HepG2 (cell line): ENCODE measurements at regions not wholly inside any gene's neighbourhood (a gene's known extent, or its start where the extent isn't known, plus 50 kb on each side); places are given as distances from the start of the nearest gene placed in this dataset.

Source experiments
- ATAC-seq: fragments of 200-7000 bp; cut with Tn5 transposase; 3 replicates; pipeline ENCODE4 v1.9.1; 2020; ENCODE audit warnings: mild to moderate bottlenecking, moderate library complexity
- BruUV-seq: library from RNA; stranded (reverse); fragments of 400-500 nt; replicated peaks from 2 replicates; lab custom pipeline; 2021; lab: Mats Ljungman, UMichigan
- CTCF ChIA-PET: fragments of 300-600 bp; formaldehyde crosslinking; extraction: SDS; loops from one replicate; lab custom pipeline; 2021; ENCODE audit warnings: low total read pairs, inconsistent platforms, low intra/inter-chr PET ratio; lab: Yijun Ruan, JAX
- POLR2A ChIA-PET: fragments of 350-600 bp; sonication (Branson Sonifier 250); formaldehyde crosslinking; loops from one replicate; lab custom pipeline; 2020; ENCODE audit warnings: antibody characterized with exemption, inconsistent platforms; lab: Yijun Ruan, JAX
- DNase-seq: peaks from one replicate; pipeline ENCODE4 v3.0.0-alpha.2; 2015; ENCODE audit warnings: low spot score
- FAIRE-seq: peaks from 3 replicates; lab custom pipeline; 2011; peaks lifted over from hg19 to GRCh38; lab: Jason Lieb, UNC
- H2AFZ ChIP-seq: one replicate; pipeline ENCODE4 v1.6.1; 2011; ENCODE audit warnings: low read length, inconsistent platforms
- H3K27ac ChIP-seq: fragments of 300-600 bp; 3 replicates; pipeline ENCODE4 v1.8.0; 2011; ENCODE audit warnings: mixed run types, mild to moderate bottlenecking, mixed read lengths, low read length, inconsistent platforms; ENCODE audit not compliant: insufficient read depth; ENCODE audit errors: extremely low read length
- H3K27me3 ChIP-seq, 2 experiments: fragments of 200-600 bp in 1 of 2; 2 replicates in 1 of 2; 3 replicates in 1 of 2; pipeline versions ENCODE4 v1.6.0 to v1.8.0; 2011; ENCODE audit warnings: low read length in 2 of 2, mild to moderate bottlenecking in 2 of 2, moderate library complexity in 2 of 2, inconsistent platforms in 1 of 2; ENCODE audit not compliant: insufficient read depth in 2 of 2, control insufficient read depth in 1 of 2
- H3K36me3 ChIP-seq, 2 experiments: fragments of 200-600 bp in 1 of 2; replicated peaks in 1 of 2; 2 replicates in 1 of 2; 3 replicates in 1 of 2; pipeline versions ENCODE4 v1.5.1 to v1.8.0; 2011; ENCODE audit warnings: low read length in 2 of 2, inconsistent platforms in 1 of 2; ENCODE audit not compliant: insufficient read depth in 2 of 2, control insufficient read depth in 1 of 2
- H3K4me1 ChIP-seq: 2 replicates; pipeline ENCODE4 v1.5.1; 2012; ENCODE audit warnings: low read length, inconsistent platforms; ENCODE audit not compliant: insufficient read depth
- H3K4me2 ChIP-seq: 2 replicates; pipeline ENCODE4 v1.6.0; 2011; ENCODE audit warnings: low read depth, low read length, inconsistent platforms
- H3K4me3 ChIP-seq, 3 experiments: fragments of 200-600 bp in 1 of 3; sonication (generic), shearing (Covaris generic) in 1 of 3; replicated peaks in 1 of 3; 2 replicates each; pipeline ENCODE4 v1.5.1; 2011 to 2016; ENCODE audit warnings: low read length in 3 of 3, inconsistent platforms in 2 of 3, low read depth in 2 of 3, mild to moderate bottlenecking in 2 of 3, control low read depth in 1 of 3, mixed read lengths in 1 of 3; ENCODE audit not compliant: insufficient read depth in 1 of 3
- H3K79me2 ChIP-seq: one replicate; pipeline ENCODE4 v1.6.1; 2011; ENCODE audit warnings: low read length, inconsistent platforms; ENCODE audit not compliant: insufficient read depth
- H3K9ac ChIP-seq: 2 replicates; pipeline ENCODE4 v1.6.0; 2011; ENCODE audit warnings: mild to moderate bottlenecking, low read depth, low read length, inconsistent platforms; ENCODE audit not compliant: insufficient read depth
- H3K9me3 ChIP-seq: 2 replicates; pipeline ENCODE4 v1.5.1; 2012; ENCODE audit warnings: mild to moderate bottlenecking, low read length
- H4K20me1 ChIP-seq: 2 replicates; pipeline ENCODE4 v1.6.0; 2011; ENCODE audit warnings: inconsistent platforms, mild to moderate bottlenecking, low read length, moderate library complexity; ENCODE audit not compliant: insufficient read depth
- CC2D1A ChIP-seq: sonication (generic); formaldehyde crosslinking; IDR thresholded peaks from 2 replicates; pipeline ENCODE4 v1.8.1; 2023; ENCODE audit warnings: mild to moderate bottlenecking, missing genetic modification reagents
- HDAC1 ChIP-seq: sonication (generic); formaldehyde crosslinking; IDR thresholded peaks from 2 replicates; pipeline ENCODE4 v1.5.1; 2020; ENCODE audit warnings: mild to moderate bottlenecking, missing genetic modification reagents
- IRF1 ChIP-seq: sonication (generic); formaldehyde crosslinking; IDR thresholded peaks from 2 replicates; pipeline ENCODE4 v1.4.0; 2020; ENCODE audit warnings: low read depth, mild to moderate bottlenecking, missing genetic modification reagents
- KLF15 ChIP-seq: sonication (generic); formaldehyde crosslinking; IDR thresholded peaks from 2 replicates; pipeline ENCODE4 v1.8.1; 2023; ENCODE audit warnings: borderline replicate concordance, mild to moderate bottlenecking, inconsistent platforms, missing genetic modification reagents, mixed read lengths
- MAFF ChIP-seq: IDR thresholded peaks from 2 replicates; pipeline ENCODE4 v1.6.1; 2011; ENCODE audit warnings: low read depth, low read length, improper control_type of control experiment
- PRPF4 ChIP-seq: fragments of 200-400 bp; formaldehyde crosslinking; IDR thresholded peaks from 2 replicates; pipeline ENCODE4 v1.6.1; 2016; ENCODE audit warnings: low read length, low read depth; ENCODE audit not compliant: poor library complexity, severe bottlenecking
- ZNF709 ChIP-seq: sonication (generic); formaldehyde crosslinking; IDR thresholded peaks from 2 replicates; pipeline ENCODE4 v1.5.0; 2020; ENCODE audit warnings: mild to moderate bottlenecking, missing genetic modification reagents
- WGBS: methylation state at CpG from one replicate; pipeline ENCODE4 v1.1.6; 2017; ENCODE audit warnings: low lambda C conversion rate; 5-methylcytosine and 5-hydroxymethylcytosine counted together
- in situ Hi-C: cut with HindIII; loops from 2 replicates; pipeline ENCODE4 v1.10.0; 2017; ENCODE audit warnings: low pct_unique_long_range_greater_than_20kb; ENCODE audit not compliant: extremely low pct_ligation_motif_present
- intact Hi-C: fragments of 100-400 bp; cut with micrococcal nuclease; formaldehyde crosslinking; loops from one replicate; pipeline ENCODE4 v1.10.0; 2022; ENCODE audit not compliant: unreplicated experiment

- WGBS, result 77% methylated on average over 8 of the region's 8 CpGs
- Histone ChIP-seq H3K36me3 (no peaks in the 10 kb centered on the region), H3K4me2 (no peak overlapping the region)
- POLR2A ChIA-PET, result no interaction called here
- TF ChIP-seq HDAC1 (CRISPR knock-in tag) (no peak), IRF1 (CRISPR knock-in tag) (no peak), ZNF709 (no peak), CC2D1A (CRISPR knock-in tag) (no peak), PRPF4 (no peak), KLF15 (no peak), MAFF (0 out of 2 replicates have a peak, but pooled peaks have one; percentile 17)
- TF ChIP-seq, all 625 proteins: peak for 1
- in situ Hi-C loops, result loop anchor here (10.0 kb wide), 1 partner anchor 195 kb away; no protein-coding TSS in a partner anchor
- no peak overlapping the region for H3K27ac ChIP-seq
- no TSS peak for BruUV-seq
- no peaks in the 10 kb centered on the region for H4K20me1 ChIP-seq
- no peaks in the 10 kb centered on the region for H3K79me2 ChIP-seq
- DNase-seq (no peak), ATAC-seq (no peak), FAIRE-seq (no peak)
- no peak overlapping the region for H3K9ac ChIP-seq
- H3K27me3 ChIP-seq, result no peaks in the 10 kb centered on the region
- H3K9me3 ChIP-seq, result no peaks in the 10 kb centered on the region
- intact Hi-C loops, result loop anchor here (5.0 kb wide), 1 partner anchor 193 kb away; no protein-coding TSS in a partner anchor
- CTCF ChIA-PET, result no interaction called here
- no peak overlapping the region for H3K4me3 ChIP-seq
- no peak overlapping the region for H2AFZ ChIP-seq
- peaks cover 63% of the 10 kb centered on the region for H3K4me1 ChIP-seq
Measured at GRCh38 chr1:94609619-94610018, 68.1 kb upstream of the F3 start.
